ENCODE measurements at regions not wholly inside any gene's neighbourhood (a gene's known extent, or its start where the extent isn't known, plus 50 kb on each side); places are given as distances from the start of the nearest gene placed in this dataset.

GRCh38 chr3:541062-541801 lies 344.7 kb downstream of the CHL1 start:
- H3K9me3 ChIP-seq (ENCODE audit: low read depth): no peaks in the 10 kb centered on the region
- H2AFZ ChIP-seq: no peak overlapping the region
- no peaks in the 10 kb centered on the region for H3K79me2 ChIP-seq
- no peaks in the 10 kb centered on the region for H3K4me1 ChIP-seq (ENCODE audit: insufficient read depth)
- 28% methylated on average over 12 of the region's 12 CpGs for WGBS (ENCODE audit: low lambda C conversion rate, missing lambda C conversion rate)
- peak overlapping the region; percentile 32 for H3K4me2 ChIP-seq
- peak; percentile 38 for DNase-seq (ENCODE audit: low spot score)
- H4K20me1 ChIP-seq (ENCODE audit: insufficient read depth, poor library complexity, severe bottlenecking): no peaks in the 10 kb centered on the region
- H3K9me2 ChIP-seq (replicated peaks; ENCODE audit: insufficient read depth): no peaks in the 10 kb centered on the region
- no peak overlapping the region for H3K27ac ChIP-seq
- TF ChIP-seq EZH2 (IDR thresholded peaks at IDR 0.05; ENCODE audit: borderline replicate concordance) (no peak), EZH2phosphoT487 (IDR thresholded peaks at IDR 0.05; ENCODE audit: low read depth, severe bottlenecking, unreplicated experiment) (no peak)
- TF ChIP-seq, protein P1, sequence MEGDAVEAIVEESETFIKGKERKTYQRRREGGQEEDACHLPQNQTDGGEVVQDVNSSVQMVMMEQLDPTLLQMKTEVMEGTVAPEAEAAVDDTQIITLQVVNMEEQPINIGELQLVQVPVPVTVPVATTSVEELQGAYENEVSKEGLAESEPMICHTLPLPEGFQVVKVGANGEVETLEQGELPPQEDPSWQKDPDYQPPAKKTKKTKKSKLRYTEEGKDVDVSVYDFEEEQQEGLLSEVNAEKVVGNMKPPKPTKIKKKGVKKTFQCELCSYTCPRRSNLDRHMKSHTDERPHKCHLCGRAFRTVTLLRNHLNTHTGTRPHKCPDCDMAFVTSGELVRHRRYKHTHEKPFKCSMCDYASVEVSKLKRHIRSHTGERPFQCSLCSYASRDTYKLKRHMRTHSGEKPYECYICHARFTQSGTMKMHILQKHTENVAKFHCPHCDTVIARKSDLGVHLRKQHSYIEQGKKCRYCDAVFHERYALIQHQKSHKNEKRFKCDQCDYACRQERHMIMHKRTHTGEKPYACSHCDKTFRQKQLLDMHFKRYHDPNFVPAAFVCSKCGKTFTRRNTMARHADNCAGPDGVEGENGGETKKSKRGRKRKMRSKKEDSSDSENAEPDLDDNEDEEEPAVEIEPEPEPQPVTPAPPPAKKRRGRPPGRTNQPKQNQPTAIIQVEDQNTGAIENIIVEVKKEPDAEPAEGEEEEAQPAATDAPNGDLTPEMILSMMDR (IDR thresholded peaks at IDR 0.05; ENCODE audit: poor library complexity): no peak
- H3K27me3 ChIP-seq: no peaks in the 10 kb centered on the region
- no peak overlapping the region for H3K4me3 ChIP-seq
- no peaks in the 10 kb centered on the region for H3K36me3 ChIP-seq (replicated peaks; ENCODE audit: insufficient read depth, low read depth)

GRCh38 chr3:542021-542420 lies 345.5 kb downstream of the CHL1 start:
- TF ChIP-seq, protein P1 (IDR thresholded peaks at IDR 0.05; ENCODE audit: poor library complexity): no peak
- TF ChIP-seq EZH2phosphoT487 (IDR thresholded peaks at IDR 0.05; ENCODE audit: low read depth, severe bottlenecking, unreplicated experiment): no peak
- no peak for TF ChIP-seq EZH2 (IDR thresholded peaks at IDR 0.05; ENCODE audit: borderline replicate concordance)
- Histone ChIP-seq H3K36me3 (replicated peaks; ENCODE audit: insufficient read depth, low read depth) (no peaks in the 10 kb centered on the region), H3K79me2 (no peaks in the 10 kb centered on the region), H3K9me2 (replicated peaks; ENCODE audit: insufficient read depth) (no peaks in the 10 kb centered on the region), H3K4me2 (no peak overlapping the region), H3K4me3 (no peak overlapping the region), H3K4me1 (ENCODE audit: insufficient read depth) (no peaks in the 10 kb centered on the region), H3K27ac (no peak overlapping the region), H4K20me1 (ENCODE audit: insufficient read depth, poor library complexity, severe bottlenecking) (no peaks in the 10 kb centered on the region), H3K9me3 (ENCODE audit: low read depth) (no peaks in the 10 kb centered on the region), H2AFZ (no peak overlapping the region), H3K27me3 (no peaks in the 10 kb centered on the region)
- DNase-seq (ENCODE audit: low spot score): no peak
- whole genome bisulfite sequencing (ENCODE audit: low lambda C conversion rate, missing lambda C conversion rate): 59% methylated on average over 3 of the region's 3 CpGs

DNA sequence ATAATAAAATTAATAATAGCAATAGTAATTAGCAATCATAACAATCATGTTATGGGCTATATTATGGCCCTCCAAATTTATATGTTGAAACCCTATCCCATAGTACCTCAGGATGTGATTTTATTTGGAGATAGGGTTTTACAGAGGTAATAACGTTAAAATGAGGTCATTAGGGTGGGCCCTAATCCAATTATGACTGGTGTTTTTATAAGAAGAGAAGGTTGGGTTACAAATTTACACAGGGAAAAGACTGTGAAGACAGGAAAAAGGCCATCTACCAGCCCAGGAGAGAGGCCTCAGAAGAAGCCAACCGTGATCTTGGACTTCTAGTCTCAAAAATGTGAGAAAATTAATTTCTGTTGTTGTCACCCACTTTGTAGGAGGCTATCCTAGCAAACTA lies 353.1 kb downstream of the CHL1 start:
- Histone ChIP-seq H4K20me1 (ENCODE audit: insufficient read depth, poor library complexity, severe bottlenecking) (no peaks in the 10 kb centered on the region), H3K27me3 (no peaks in the 10 kb centered on the region), H3K4me3 (no peak overlapping the region), H3K4me1 (ENCODE audit: insufficient read depth) (no peaks in the 10 kb centered on the region), H3K9me2 (replicated peaks; ENCODE audit: insufficient read depth) (no peaks in the 10 kb centered on the region), H3K36me3 (replicated peaks; ENCODE audit: insufficient read depth, low read depth) (no peaks in the 10 kb centered on the region), H3K27ac (no peak overlapping the region), H3K4me2 (no peak overlapping the region), H3K9me3 (ENCODE audit: low read depth) (no peaks in the 10 kb centered on the region), H2AFZ (no peak overlapping the region), H3K79me2 (no peaks in the 10 kb centered on the region)
- TF ChIP-seq, protein P1 (IDR thresholded peaks at IDR 0.05; ENCODE audit: poor library complexity): no peak
- no peak for TF ChIP-seq EZH2phosphoT487 (IDR thresholded peaks at IDR 0.05; ENCODE audit: low read depth, severe bottlenecking, unreplicated experiment)
- TF ChIP-seq EZH2 (IDR thresholded peaks at IDR 0.05; ENCODE audit: borderline replicate concordance): no peak
- no peak for DNase-seq (ENCODE audit: low spot score)
- WGBS (ENCODE audit: low lambda C conversion rate, missing lambda C conversion rate): 70% methylated on average over 2 of the region's 2 CpGs
